ENCODE measurements at regions not wholly inside any gene's neighbourhood (a gene's known extent, or its start where the extent isn't known, plus 50 kb on each side); places are given as distances from the start of the nearest gene placed in this dataset.

- Mint-ChIP-seq H3K27ac (peak overlapping the region in 1 of 7 donors; percentile 33), H3K36me3 (no peaks in the 10 kb centered on the region), H3K4me3 (peak overlapping the region in 1 of 8 donors; percentile 21), H3K27me3 (peaks cover 14 to 23% of the 10 kb centered on the region in 2 donors), H3K4me1 (peaks cover 5 to 11% (median 7%) of the 10 kb centered on the region in 4 donors), H3K9me3 (peaks cover 0 to 4% (median 0%) of the 10 kb centered on the region in 8 donors)
- H3K36me3 ChIP-seq (ENCODE audit: insufficient read depth, low read length), result no peaks in the 10 kb centered on the region
- intact Hi-C loops (cut with micrococcal nuclease), result loop anchor here (1.0 to 2.0 kb wide), 3 partner anchors 129 to 346 kb away; no protein-coding TSS in a partner anchor
- no peaks in the 10 kb centered on the region for H3K9me3 ChIP-seq (ENCODE audit: control insufficient read depth in 1 of 2, low read length in 2 of 2)
- no peak overlapping the region for H3K27ac ChIP-seq (ENCODE audit: low read depth, low read length)
- H3K4me1 ChIP-seq (ENCODE audit: insufficient read depth, low read length), result peaks cover 7% of the 10 kb centered on the region
- H3K4me3 ChIP-seq (ENCODE audit: low read length in 2 of 2), result no peak overlapping the region
- POLR2A ChIA-PET (ENCODE audit: partially characterized antibody), result interaction anchor here (1.2 kb wide), 1 partner anchor 128 kb away, joined by 3 read pairs; no protein-coding TSS in a partner anchor
- DNase-seq, result no peak
- no peaks in the 10 kb centered on the region for H3K27me3 ChIP-seq (ENCODE audit: insufficient read depth, low read length)
- CTCF ChIA-PET (ENCODE audit: partially characterized antibody), result interaction anchor here (0.7 to 6.5 kb wide), 11 partner anchors 11 to 202 kb away, joined by 3 to 71 read pairs (median 5); no protein-coding TSS in a partner anchor
Measured at GRCh38 chr3:71858503-71859122, 73.7 kb upstream of the PROK2 start.

DNA sequence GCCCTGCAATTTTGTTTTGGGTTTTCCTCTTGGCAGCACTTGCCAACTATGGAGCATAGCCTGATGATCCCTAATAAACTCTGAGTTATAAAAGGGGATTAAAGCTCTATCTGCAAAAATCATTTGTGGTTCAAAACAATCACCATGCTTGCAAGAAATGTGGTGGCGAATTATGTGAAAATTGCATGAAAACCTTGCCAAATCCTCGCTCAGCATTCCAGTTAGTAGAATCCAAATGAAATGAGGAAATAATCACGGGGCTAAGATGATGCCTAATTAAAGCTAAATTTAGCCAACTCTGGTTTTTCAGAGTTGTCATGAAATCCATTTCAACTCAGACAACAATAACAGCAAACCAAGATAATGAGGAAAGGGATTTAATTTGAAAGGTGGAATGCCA is 73.0 kb upstream of the PROK2 start:
- DNase-seq, result no peak
- H3K4me1 ChIP-seq (ENCODE audit: insufficient read depth, low read length), result peaks cover 7% of the 10 kb centered on the region
- no peaks in the 10 kb centered on the region for H3K9me3 ChIP-seq (ENCODE audit: control insufficient read depth in 1 of 2, low read length in 2 of 2)
- no peaks in the 10 kb centered on the region for H3K36me3 ChIP-seq (ENCODE audit: insufficient read depth, low read length)
- H3K27ac Mint-ChIP-seq, result no peak overlapping the region
- H3K4me1 Mint-ChIP-seq, result peaks cover 5 to 11% (median 7%) of the 10 kb centered on the region in 4 donors
- H3K27me3 Mint-ChIP-seq, result peaks cover 13 to 16% of the 10 kb centered on the region in 2 donors
- H3K27me3 ChIP-seq (ENCODE audit: insufficient read depth, low read length), result no peaks in the 10 kb centered on the region
- no peak overlapping the region for H3K4me3 Mint-ChIP-seq
- no peak overlapping the region for H3K27ac ChIP-seq (ENCODE audit: low read depth, low read length)
- CTCF ChIA-PET (ENCODE audit: partially characterized antibody), result interaction anchor here (0.7 to 6.5 kb wide), 5 partner anchors 10 to 147 kb away, joined by 3 to 71 read pairs (median 33); no protein-coding TSS in a partner anchor
- POLR2A ChIA-PET (ENCODE audit: partially characterized antibody), result no interaction called here
- peaks cover 0 to 4% (median 0%) of the 10 kb centered on the region in 8 donors for H3K9me3 Mint-ChIP-seq
- H3K36me3 Mint-ChIP-seq, result no peaks in the 10 kb centered on the region
- no peak overlapping the region for H3K4me3 ChIP-seq (ENCODE audit: low read length in 2 of 2)
- intact Hi-C loops (cut with micrococcal nuclease), result loop anchor here (2.0 kb wide), 1 partner anchor 345 kb away; no protein-coding TSS in a partner anchor

- no peak overlapping the region for H3K27ac Mint-ChIP-seq
- intact Hi-C loops (cut with micrococcal nuclease), result no loop called here
Measured at GRCh38 chr3:71854706-71855105, 69.8 kb upstream of the PROK2 start.

DNA sequence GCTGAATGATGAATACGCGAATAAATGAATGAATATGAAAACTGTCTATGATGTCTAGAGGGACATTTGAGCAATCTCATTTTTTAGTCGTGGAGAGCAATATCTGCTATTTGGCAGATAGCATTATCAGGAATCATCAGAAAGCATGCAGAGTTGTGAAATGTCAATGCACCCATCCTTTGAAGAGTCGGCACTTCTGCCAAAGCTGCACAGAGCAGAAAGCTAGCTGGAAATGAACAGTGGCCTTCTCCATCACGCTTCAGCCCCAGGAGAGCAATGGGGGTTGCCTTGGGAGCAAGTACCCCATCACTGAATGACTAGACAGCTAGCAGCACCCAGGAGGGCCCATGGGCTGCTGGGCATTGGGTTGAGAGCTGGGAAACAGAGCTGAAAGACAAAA is 69.1 kb upstream of the PROK2 start:
- POLR2A ChIA-PET (ENCODE audit: partially characterized antibody), result no interaction called here
- Histone ChIP-seq H3K27ac (ENCODE audit: low read depth, low read length) (no peak overlapping the region), H3K4me3 (ENCODE audit: low read length in 2 of 2) (no peak overlapping the region), H3K36me3 (ENCODE audit: insufficient read depth, low read length) (no peaks in the 10 kb centered on the region), H3K27me3 (ENCODE audit: insufficient read depth, low read length) (no peaks in the 10 kb centered on the region), H3K4me1 (ENCODE audit: insufficient read depth, low read length) (peaks cover 7% of the 10 kb centered on the region), H3K9me3 (ENCODE audit: control insufficient read depth in 1 of 2, low read length in 2 of 2) (no peaks in the 10 kb centered on the region)
- intact Hi-C loops (cut with micrococcal nuclease), result no loop called here
- Mint-ChIP-seq H3K4me1 (peaks cover 3 to 8% (median 6%) of the 10 kb centered on the region in 4 donors), H3K9me3 (no peaks in the 10 kb centered on the region), H3K4me3 (no peak overlapping the region), H3K36me3 (no peaks in the 10 kb centered on the region), H3K27ac (no peak overlapping the region), H3K27me3 (peaks cover 2 to 6% of the 10 kb centered on the region in 2 donors)
- CTCF ChIA-PET (ENCODE audit: partially characterized antibody), result interaction anchor here (2.1 kb wide), 1 partner anchor 22 kb away, joined by 13 read pairs; no protein-coding TSS in a partner anchor
- DNase-seq, result no peak

More at GRCh38 chr3:71854706-71855105, 69.8 kb upstream of the PROK2 start:
- H3K9me3 ChIP-seq (ENCODE audit: control insufficient read depth in 1 of 2, low read length in 2 of 2), result no peaks in the 10 kb centered on the region
- H3K27me3 Mint-ChIP-seq, result peaks cover 2 to 4% of the 10 kb centered on the region in 2 donors
- H3K27ac ChIP-seq (ENCODE audit: low read depth, low read length), result no peak overlapping the region
- H3K36me3 Mint-ChIP-seq, result no peaks in the 10 kb centered on the region
- H3K36me3 ChIP-seq (ENCODE audit: insufficient read depth, low read length), result no peaks in the 10 kb centered on the region
- POLR2A ChIA-PET (ENCODE audit: partially characterized antibody), result no interaction called here
- no peak overlapping the region for H3K4me3 ChIP-seq (ENCODE audit: low read length in 2 of 2)
- CTCF ChIA-PET (ENCODE audit: partially characterized antibody), result no interaction called here
- no peaks in the 10 kb centered on the region for H3K9me3 Mint-ChIP-seq
- H3K4me3 Mint-ChIP-seq, result no peak overlapping the region
- peaks cover 7% of the 10 kb centered on the region for H3K4me1 ChIP-seq (ENCODE audit: insufficient read depth, low read length)
- no peak for DNase-seq
- peaks cover 3 to 11% (median 7%) of the 10 kb centered on the region in 4 donors for H3K4me1 Mint-ChIP-seq
- H3K27me3 ChIP-seq (ENCODE audit: insufficient read depth, low read length), result no peaks in the 10 kb centered on the region

- no peak for DNase-seq
- H3K27me3 Mint-ChIP-seq, result peaks cover 6% of the 10 kb centered on the region in 2 donors
- peaks cover 0 to 2% (median 0%) of the 10 kb centered on the region in 8 donors for H3K9me3 Mint-ChIP-seq
- no peaks in the 10 kb centered on the region for H3K4me1 ChIP-seq (ENCODE audit: insufficient read depth, low read length)
- H3K36me3 Mint-ChIP-seq, result no peaks in the 10 kb centered on the region
- H3K27me3 ChIP-seq (ENCODE audit: insufficient read depth, low read length), result no peaks in the 10 kb centered on the region
- no peaks in the 10 kb centered on the region for H3K36me3 ChIP-seq (ENCODE audit: insufficient read depth, low read length)
- intact Hi-C loops (cut with micrococcal nuclease), result no loop called here
- ChIA-PET POLR2A (ENCODE audit: partially characterized antibody) (no interaction called here), CTCF (ENCODE audit: partially characterized antibody) (interaction anchor here (0.8 to 1.7 kb wide), 3 partner anchors 13 to 120 kb away, joined by 3 to 4 read pairs (median 3); no protein-coding TSS in a partner anchor)
- H3K9me3 ChIP-seq (ENCODE audit: control insufficient read depth in 1 of 2, low read length in 2 of 2), result no peaks in the 10 kb centered on the region
- no peak overlapping the region for H3K27ac ChIP-seq (ENCODE audit: low read depth, low read length)
- H3K4me3 Mint-ChIP-seq, result no peak overlapping the region
- H3K27ac Mint-ChIP-seq, result peak overlapping the region in 1 of 7 donors; percentile 6
- no peak overlapping the region for H3K4me3 ChIP-seq (ENCODE audit: low read length in 2 of 2)
- no peaks in the 10 kb centered on the region for H3K4me1 Mint-ChIP-seq
Measured at GRCh38 chr3:71851878-71852277, 66.9 kb upstream of the PROK2 start.

- no peak overlapping the region for H3K27ac Mint-ChIP-seq
- ChIA-PET POLR2A (ENCODE audit: partially characterized antibody) (no interaction called here), CTCF (ENCODE audit: partially characterized antibody) (interaction anchor here (1.4 kb wide), 1 partner anchor 10 kb away, joined by 3 read pairs; no protein-coding TSS in a partner anchor)
- H3K4me3 ChIP-seq (ENCODE audit: low read length in 2 of 2), result no peak overlapping the region
- peaks cover 0 to 2% (median 0%) of the 10 kb centered on the region in 8 donors for H3K9me3 Mint-ChIP-seq
- H3K4me3 Mint-ChIP-seq, result no peak overlapping the region
- intact Hi-C loops (cut with micrococcal nuclease), result no loop called here
- no peaks in the 10 kb centered on the region for H3K36me3 ChIP-seq (ENCODE audit: insufficient read depth, low read length)
- DNase-seq, result no peak
- no peaks in the 10 kb centered on the region for H3K36me3 Mint-ChIP-seq
- H3K4me1 ChIP-seq (ENCODE audit: insufficient read depth, low read length), result no peaks in the 10 kb centered on the region
- H3K27me3 ChIP-seq (ENCODE audit: insufficient read depth, low read length), result no peaks in the 10 kb centered on the region
- H3K27ac ChIP-seq (ENCODE audit: low read depth, low read length), result no peak overlapping the region
- no peaks in the 10 kb centered on the region for H3K9me3 ChIP-seq (ENCODE audit: control insufficient read depth in 1 of 2, low read length in 2 of 2)
- peaks cover 6% of the 10 kb centered on the region in 2 donors for H3K27me3 Mint-ChIP-seq
- no peaks in the 10 kb centered on the region for H3K4me1 Mint-ChIP-seq
Measured at GRCh38 chr3:71850654-71851053, 65.7 kb upstream of the PROK2 start.

- Mint-ChIP-seq H3K9me3 (peaks cover 0 to 2% (median 0%) of the 10 kb centered on the region in 8 donors), H3K4me1 (no peaks in the 10 kb centered on the region), H3K36me3 (no peaks in the 10 kb centered on the region), H3K4me3 (no peak overlapping the region), H3K27ac (no peak overlapping the region), H3K27me3 (peaks cover 6% of the 10 kb centered on the region in 2 donors)
- ChIA-PET POLR2A (ENCODE audit: partially characterized antibody) (no interaction called here), CTCF (ENCODE audit: partially characterized antibody) (interaction anchor here (0.6 kb wide), 1 partner anchor 817 kb away, joined by 4 read pairs; no protein-coding TSS in a partner anchor)
- Histone ChIP-seq H3K36me3 (ENCODE audit: insufficient read depth, low read length) (no peaks in the 10 kb centered on the region), H3K27me3 (ENCODE audit: insufficient read depth, low read length) (no peaks in the 10 kb centered on the region), H3K9me3 (ENCODE audit: control insufficient read depth in 1 of 2, low read length in 2 of 2) (no peaks in the 10 kb centered on the region), H3K27ac (ENCODE audit: low read depth, low read length) (no peak overlapping the region), H3K4me3 (ENCODE audit: low read length in 2 of 2) (no peak overlapping the region), H3K4me1 (ENCODE audit: insufficient read depth, low read length) (no peaks in the 10 kb centered on the region)
- intact Hi-C loops (cut with micrococcal nuclease), result no loop called here
- DNase-seq, result no peak
Measured at GRCh38 chr3:71849681-71850080, 64.7 kb upstream of the PROK2 start.

Data from CD4-positive, alpha-beta memory T cell (primary cell).